DND-41 (cell line): ENCODE measurements at regions not wholly inside any gene's neighbourhood (a gene's known extent, or its start where the extent isn't known, plus 50 kb on each side); places are given as distances from the start of the nearest gene placed in this dataset.

Experiments
- ATAC-seq: fragments of 200-7000 bp; cut with Tn5 transposase; 3 replicates; pipeline ENCODE4 v1.9.1; 2021; ENCODE audit warnings: low read depth; ENCODE audit not compliant: insufficient read depth
- DNase-seq: peaks from one replicate; pipeline ENCODE4 v3.0.0-alpha.2; 2020
- H2AFZ ChIP-seq: 2 replicates; pipeline ENCODE4 v1.6.0; 2012; ENCODE audit warnings: low read depth, low read length
- H3K27ac ChIP-seq: 2 replicates; pipeline ENCODE4 v1.5.1; 2012; ENCODE audit warnings: low read length, inconsistent platforms
- H3K27me3 ChIP-seq: fragments of 200-600 bp; sonication (generic); 2 replicates; pipeline ENCODE4 v1.6.0; 2012; ENCODE audit warnings: low read length, mild to moderate bottlenecking, inconsistent platforms; ENCODE audit not compliant: insufficient read depth, poor library complexity
- H3K36me3 ChIP-seq: 2 replicates; pipeline ENCODE4 v1.5.1; 2012; ENCODE audit warnings: low read length, inconsistent platforms; ENCODE audit not compliant: insufficient read depth
- H3K4me1 ChIP-seq: 2 replicates; pipeline ENCODE4 v1.5.1; 2012; ENCODE audit warnings: mild to moderate bottlenecking, low read length; ENCODE audit not compliant: insufficient read depth
- H3K4me2 ChIP-seq: 2 replicates; pipeline ENCODE4 v1.6.0; 2012; ENCODE audit warnings: mild to moderate bottlenecking, moderate library complexity, low read length, inconsistent platforms; ENCODE audit not compliant: insufficient read depth
- H3K4me3 ChIP-seq, 2 experiments: fragments of 200-600 bp in 1 of 2; shearing (Covaris generic) in 1 of 2; 2 replicates each; pipeline ENCODE4 v1.5.1; 2012 to 2016; ENCODE audit warnings: inconsistent platforms in 2 of 2, low read length in 2 of 2, mild to moderate bottlenecking in 2 of 2, low read depth in 1 of 2, moderate library complexity in 1 of 2
- H3K79me2 ChIP-seq: 2 replicates; pipeline ENCODE4 v1.6.0; 2012; ENCODE audit warnings: low read length, inconsistent platforms; ENCODE audit not compliant: insufficient read depth
- H3K9ac ChIP-seq: 2 replicates; pipeline ENCODE4 v1.6.0; 2012; ENCODE audit warnings: low read depth, mild to moderate bottlenecking, inconsistent platforms, low read length, moderate library complexity
- H3K9me3 ChIP-seq: 2 replicates; pipeline ENCODE4 v1.5.1; 2012; ENCODE audit warnings: low read length, moderate library complexity, mild to moderate bottlenecking, inconsistent platforms; ENCODE audit not compliant: insufficient read depth, severe bottlenecking
- H4K20me1 ChIP-seq: 2 replicates; pipeline ENCODE4 v1.6.0; 2012; ENCODE audit warnings: low read length; ENCODE audit not compliant: insufficient read depth
- CTCF ChIP-seq: IDR thresholded peaks from 2 replicates; pipeline ENCODE4 v1.5.1; 2012; ENCODE audit warnings: borderline replicate concordance, low read length, moderate library complexity, mild to moderate bottlenecking; ENCODE audit not compliant: poor library complexity, severe bottlenecking; ENCODE audit errors: extremely low read depth
- EZH2 ChIP-seq: IDR thresholded peaks from 3 replicates; pipeline ENCODE4 v1.6.1; 2012; ENCODE audit warnings: borderline replicate concordance, low read depth, mild to moderate bottlenecking, moderate library complexity, low read length, inconsistent platforms; ENCODE audit not compliant: severe bottlenecking

GRCh38 chr3:1661839-1662238 is 436.8 kb upstream of the CNTN4 start:
- Histone ChIP-seq H3K4me1 (no peaks in the 10 kb centered on the region), H3K79me2 (no peaks in the 10 kb centered on the region), H3K9ac (no peak overlapping the region), H2AFZ (no peak overlapping the region), H3K27me3 (no peaks in the 10 kb centered on the region), H3K9me3 (no peaks in the 10 kb centered on the region), H3K4me2 (no peak overlapping the region), H3K4me3 (no peak overlapping the region), H3K27ac (no peak overlapping the region), H4K20me1 (no peaks in the 10 kb centered on the region), H3K36me3 (no peaks in the 10 kb centered on the region)
- DNase-seq (no peak), ATAC-seq (no peak)
- TF ChIP-seq EZH2 (no peak), CTCF (no peak)

- no peak overlapping the region for H3K9ac ChIP-seq
- H3K36me3 ChIP-seq = no peaks in the 10 kb centered on the region
- no peak overlapping the region for H3K4me3 ChIP-seq
- H3K79me2 ChIP-seq = no peaks in the 10 kb centered on the region
- no peaks in the 10 kb centered on the region for H4K20me1 ChIP-seq
- no peaks in the 10 kb centered on the region for H3K27me3 ChIP-seq
- H3K9me3 ChIP-seq = no peaks in the 10 kb centered on the region
- H3K27ac ChIP-seq = no peak overlapping the region
- ATAC-seq (no peak), DNase-seq (no peak)
- no peaks in the 10 kb centered on the region for H3K4me1 ChIP-seq
- no peak for TF ChIP-seq EZH2
- no peak for TF ChIP-seq CTCF
- H2AFZ ChIP-seq = no peak overlapping the region
- H3K4me2 ChIP-seq = no peak overlapping the region
Measured at GRCh38 chr3:1664266-1664665, 434.4 kb upstream of the CNTN4 start.

GRCh38 chr3:1666865-1667264 is 431.8 kb upstream of the CNTN4 start:
- Histone ChIP-seq H3K27ac (no peak overlapping the region), H3K4me2 (no peak overlapping the region), H3K36me3 (no peaks in the 10 kb centered on the region), H3K27me3 (no peaks in the 10 kb centered on the region), H3K4me3 (no peak overlapping the region), H3K79me2 (no peaks in the 10 kb centered on the region), H3K9ac (no peak overlapping the region), H3K9me3 (no peaks in the 10 kb centered on the region), H4K20me1 (no peaks in the 10 kb centered on the region), H2AFZ (no peak overlapping the region), H3K4me1 (no peaks in the 10 kb centered on the region)
- ATAC-seq = no peak
- no peak for DNase-seq
- TF ChIP-seq CTCF (no peak), EZH2 (no peak)

GRCh38 chr3:1677576-1678156 is 421.0 kb upstream of the CNTN4 start:
- no peak for TF ChIP-seq CTCF
- no peak for TF ChIP-seq EZH2
- H3K79me2 ChIP-seq = no peaks in the 10 kb centered on the region
- H3K9me3 ChIP-seq = no peaks in the 10 kb centered on the region
- H3K4me2 ChIP-seq = no peak overlapping the region
- H3K9ac ChIP-seq = no peak overlapping the region
- H3K27me3 ChIP-seq = no peaks in the 10 kb centered on the region
- ATAC-seq (no peak), DNase-seq (no peak)
- no peak overlapping the region for H2AFZ ChIP-seq
- H4K20me1 ChIP-seq = no peaks in the 10 kb centered on the region
- H3K4me1 ChIP-seq = no peaks in the 10 kb centered on the region
- H3K36me3 ChIP-seq = no peaks in the 10 kb centered on the region
- no peak overlapping the region for H3K27ac ChIP-seq
- no peak overlapping the region for H3K4me3 ChIP-seq
